Naive B cell (primary cell): ENCODE measurements at regions not wholly inside any gene's neighbourhood (a gene's known extent, or its start where the extent isn't known, plus 50 kb on each side); places are given as distances from the start of the nearest gene placed in this dataset.

Experiments
- ATAC-seq, 2 donors: fragments of 150-1000 bp; cut with Tn5 transposase; 2 replicates each; pipeline ENCODE4 v1.10.0; 2021; ENCODE audit warnings: low read depth in 2 of 2, mild to moderate bottlenecking in 2 of 2, moderate library complexity in 2 of 2
- DNase-seq: peaks from one replicate; pipeline ENCODE4 v3.0.0; 2022
- H3K27ac Mint-ChIP-seq, 6 donors: one replicate each; pipeline ENCODE4 v1.8.0; 2020 to 2022; ENCODE audit warnings: mild to moderate bottlenecking in 6 of 6, mixed read lengths in 6 of 6, moderate library complexity in 5 of 6, inconsistent platforms in 2 of 6
- H3K27me3 Mint-ChIP-seq, 3 donors: one replicate each; pipeline ENCODE4 v1.8.0; 2021 to 2022; ENCODE audit warnings: mixed read lengths in 3 of 3, mild to moderate bottlenecking in 1 of 3
- H3K36me3 Mint-ChIP-seq, 2 donors: one replicate each; pipeline ENCODE4 v1.8.0; 2020 to 2022; ENCODE audit warnings: mixed read lengths in 2 of 2, inconsistent platforms in 1 of 2, mild to moderate bottlenecking in 1 of 2
- H3K4me1 Mint-ChIP-seq, 3 donors: one replicate each; pipeline ENCODE4 v1.8.0; 2020 to 2022; ENCODE audit warnings: mixed read lengths in 3 of 3, inconsistent platforms in 1 of 3, mild to moderate bottlenecking in 1 of 3, moderate library complexity in 1 of 3
- H3K4me3 Mint-ChIP-seq, 8 donors: one replicate each; pipeline ENCODE4 v1.8.0; 2020 to 2022; ENCODE audit warnings: mild to moderate bottlenecking in 8 of 8, mixed read lengths in 8 of 8, moderate library complexity in 8 of 8, inconsistent platforms in 2 of 8
- H3K9me3 Mint-ChIP-seq, 7 donors: one replicate each; pipeline ENCODE4 v1.8.0; 2020 to 2022; ENCODE audit warnings: mixed read lengths in 7 of 7, mild to moderate bottlenecking in 5 of 7, inconsistent platforms in 2 of 7, moderate library complexity in 1 of 7

- H3K4me1 Mint-ChIP-seq: no peaks in the 10 kb centered on the region
- no peak overlapping the region for H3K27ac Mint-ChIP-seq
- H3K4me3 Mint-ChIP-seq: no peak overlapping the region
- H3K36me3 Mint-ChIP-seq: no peaks in the 10 kb centered on the region
- ATAC-seq (no peak), DNase-seq (no peak)
- H3K9me3 Mint-ChIP-seq: peaks cover 0 to 5% (median 0%) of the 10 kb centered on the region in 7 donors
- no peaks in the 10 kb centered on the region for H3K27me3 Mint-ChIP-seq
Measured at GRCh38 chr12:59010118-59010517, 89.8 kb upstream of the LRIG3 start.

GRCh38 chr12:59007620-59008019, 87.3 kb upstream of the LRIG3 start:
- no peaks in the 10 kb centered on the region for H3K36me3 Mint-ChIP-seq
- H3K4me1 Mint-ChIP-seq: no peaks in the 10 kb centered on the region
- no peak overlapping the region for H3K27ac Mint-ChIP-seq
- DNase-seq (no peak), ATAC-seq (no peak)
- peaks cover 0 to 5% (median 0%) of the 10 kb centered on the region in 7 donors for H3K9me3 Mint-ChIP-seq
- H3K4me3 Mint-ChIP-seq: no peak overlapping the region
- H3K27me3 Mint-ChIP-seq: no peaks in the 10 kb centered on the region

DNA sequence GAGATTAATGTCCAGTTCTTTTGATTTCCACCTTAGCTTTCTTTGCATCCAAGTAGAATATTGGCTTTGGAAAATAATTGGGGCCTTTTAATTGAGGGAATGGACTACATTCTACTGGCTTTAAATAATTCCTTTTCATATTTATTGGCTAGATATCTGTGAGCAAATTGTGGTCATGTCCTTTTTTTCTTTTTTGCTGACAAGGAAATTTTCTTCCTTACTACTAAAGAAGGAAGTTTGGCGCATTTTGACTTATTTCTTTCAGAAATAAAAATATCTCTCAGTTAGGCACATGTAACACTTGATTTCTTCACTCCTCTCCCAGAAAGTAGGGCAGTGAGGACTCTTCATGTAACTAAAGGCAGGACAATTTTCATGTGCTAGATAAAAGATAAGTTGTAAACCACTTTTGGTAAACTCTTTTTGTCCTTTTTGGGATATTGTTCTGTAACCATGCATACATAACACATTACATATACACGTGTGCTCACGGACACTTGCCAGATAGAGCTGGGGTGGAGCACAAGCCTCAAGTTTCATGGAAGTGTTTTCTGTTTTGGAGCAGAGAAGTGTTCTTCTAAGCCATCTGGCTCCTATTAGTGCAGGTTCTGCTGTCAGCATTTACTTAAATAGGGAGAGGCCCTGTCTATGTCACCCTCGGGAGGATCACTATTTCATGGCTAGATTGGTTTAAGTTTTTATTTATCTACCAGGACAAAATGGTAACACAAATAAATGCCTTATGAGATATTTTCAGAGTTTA, 85.1 kb upstream of the LRIG3 start:
- ATAC-seq: no peak
- DNase-seq: no peak
- Mint-ChIP-seq H3K36me3 (no peaks in the 10 kb centered on the region), H3K27ac (no peak overlapping the region), H3K4me3 (no peak overlapping the region), H3K27me3 (no peaks in the 10 kb centered on the region), H3K4me1 (no peaks in the 10 kb centered on the region), H3K9me3 (peaks cover 0 to 5% (median 0%) of the 10 kb centered on the region in 7 donors)

GRCh38 chr12:59004456-59004855, 84.2 kb upstream of the LRIG3 start:
- no peaks in the 10 kb centered on the region for H3K4me1 Mint-ChIP-seq
- H3K4me3 Mint-ChIP-seq: no peak overlapping the region
- no peaks in the 10 kb centered on the region for H3K27me3 Mint-ChIP-seq
- peaks cover 0 to 5% (median 0%) of the 10 kb centered on the region in 7 donors for H3K9me3 Mint-ChIP-seq
- no peak overlapping the region for H3K27ac Mint-ChIP-seq
- ATAC-seq: no peak
- no peak for DNase-seq
- H3K36me3 Mint-ChIP-seq: no peaks in the 10 kb centered on the region

GRCh38 chr12:58995666-58996363, 75.5 kb upstream of the LRIG3 start:
- Mint-ChIP-seq H3K27me3 (no peaks in the 10 kb centered on the region), H3K4me3 (no peak overlapping the region), H3K9me3 (peaks cover 0 to 5% (median 2%) of the 10 kb centered on the region in 7 donors), H3K27ac (no peak overlapping the region), H3K36me3 (no peaks in the 10 kb centered on the region), H3K4me1 (no peaks in the 10 kb centered on the region)
- ATAC-seq (no peak), DNase-seq (no peak)

- no peak overlapping the region for H3K4me3 Mint-ChIP-seq
- H3K4me1 Mint-ChIP-seq: no peaks in the 10 kb centered on the region
- H3K27ac Mint-ChIP-seq: no peak overlapping the region
- H3K9me3 Mint-ChIP-seq: peaks cover 2 to 26% (median 7%) of the 10 kb centered on the region in 7 donors
- no peak for ATAC-seq
- H3K36me3 Mint-ChIP-seq: no peaks in the 10 kb centered on the region
- DNase-seq: no peak
- no peaks in the 10 kb centered on the region for H3K27me3 Mint-ChIP-seq
Measured at GRCh38 chr12:58988643-58989344, 68.5 kb upstream of the LRIG3 start.

- Mint-ChIP-seq H3K4me1 (no peaks in the 10 kb centered on the region), H3K4me3 (no peak overlapping the region), H3K9me3 (peaks cover 0 to 6% (median 0%) of the 10 kb centered on the region in 7 donors), H3K36me3 (no peaks in the 10 kb centered on the region), H3K27me3 (no peaks in the 10 kb centered on the region), H3K27ac (no peak overlapping the region)
- ATAC-seq (no peak), DNase-seq (no peak)
Measured at GRCh38 chr12:58981961-58982360, 61.7 kb upstream of the LRIG3 start.

- no peaks in the 10 kb centered on the region for H3K4me1 Mint-ChIP-seq
Measured at GRCh38 chr12:58980768-58981167, 60.5 kb upstream of the LRIG3 start.

GRCh38 chr12:58978717-58979116, 58.4 kb upstream of the LRIG3 start:
- Mint-ChIP-seq H3K27me3 (no peaks in the 10 kb centered on the region), H3K27ac (no peak overlapping the region), H3K36me3 (no peaks in the 10 kb centered on the region), H3K4me1 (no peaks in the 10 kb centered on the region), H3K9me3 (no peaks in the 10 kb centered on the region), H3K4me3 (no peak overlapping the region)
- DNase-seq (no peak), ATAC-seq (no peak)

More at GRCh38 chr12:58980768-58981167, 60.5 kb upstream of the LRIG3 start:
- Mint-ChIP-seq H3K4me3 (no peak overlapping the region), H3K27me3 (no peaks in the 10 kb centered on the region), H3K36me3 (no peaks in the 10 kb centered on the region), H3K9me3 (peaks cover 0 to 3% (median 0%) of the 10 kb centered on the region in 7 donors), H3K27ac (no peak overlapping the region)
- DNase-seq: no peak
- ATAC-seq: no peak

GRCh38 chr12:58977476-58977875, 57.2 kb upstream of the LRIG3 start:
- Mint-ChIP-seq H3K27me3 (no peaks in the 10 kb centered on the region), H3K4me1 (no peaks in the 10 kb centered on the region), H3K36me3 (no peaks in the 10 kb centered on the region), H3K4me3 (no peak overlapping the region), H3K9me3 (no peaks in the 10 kb centered on the region), H3K27ac (peak overlapping the region in 1 of 6 donors; percentile 9)
- ATAC-seq (no peak), DNase-seq (no peak)

DNA sequence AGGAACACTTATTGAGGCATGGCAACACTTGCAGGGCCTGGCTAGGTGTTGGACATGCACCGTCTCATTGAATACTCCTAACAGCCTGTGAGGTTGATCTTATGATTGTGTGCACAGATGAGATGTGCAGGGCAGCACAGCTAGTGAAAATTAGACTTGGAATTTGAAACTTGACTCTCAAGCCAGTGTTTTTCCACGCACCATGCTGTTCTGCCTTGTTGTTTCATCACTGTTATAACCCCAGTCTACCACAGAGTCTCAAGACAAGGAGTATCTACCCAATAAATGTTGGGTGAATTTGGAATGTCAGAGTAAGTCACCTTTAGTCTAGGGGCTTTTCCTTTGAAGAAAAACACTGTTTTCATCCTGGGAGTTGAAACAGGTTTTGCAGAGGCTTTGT, 55.8 kb upstream of the LRIG3 start:
- Mint-ChIP-seq H3K27ac (no peak overlapping the region), H3K4me1 (no peaks in the 10 kb centered on the region), H3K4me3 (no peak overlapping the region), H3K27me3 (no peaks in the 10 kb centered on the region), H3K9me3 (no peaks in the 10 kb centered on the region), H3K36me3 (no peaks in the 10 kb centered on the region)
- DNase-seq (no peak), ATAC-seq (no peak)
